ENCODE measurements at regions not wholly inside any gene's neighbourhood (a gene's known extent, or its start where the extent isn't known, plus 50 kb on each side); places are given as distances from the start of the nearest gene placed in this dataset.

DNA sequence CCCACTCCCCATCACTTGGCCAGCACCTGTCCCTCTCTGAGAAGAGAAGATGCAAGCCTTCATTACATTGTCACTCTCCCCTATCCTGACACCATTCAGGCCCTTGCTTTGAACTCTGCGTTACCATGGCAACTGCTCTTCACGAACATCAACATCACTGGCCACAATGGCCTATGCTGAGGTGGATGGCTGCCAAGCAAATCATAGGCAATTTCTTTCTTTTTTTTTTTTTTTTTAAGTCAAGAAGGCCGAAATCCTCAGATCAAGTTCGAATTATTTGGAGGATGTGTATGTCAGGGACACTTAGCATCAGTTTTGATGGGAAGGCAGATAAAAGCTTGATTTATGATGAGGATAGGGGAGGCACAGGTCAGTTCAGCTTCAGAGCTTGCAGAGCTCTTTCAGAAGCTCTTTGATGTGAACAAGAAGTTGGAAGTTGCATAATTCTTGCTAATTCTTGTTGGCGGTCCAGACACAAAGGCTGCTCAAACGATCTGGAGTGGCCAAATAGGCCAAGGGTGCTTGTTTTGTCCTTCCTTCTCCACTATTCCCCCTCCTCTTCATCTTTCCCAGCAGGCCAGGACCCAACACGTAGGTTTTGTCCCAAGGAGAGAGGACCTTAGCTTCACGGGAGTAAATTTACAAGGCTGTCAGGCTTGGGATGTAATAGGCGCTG, 179.9 kb upstream of the NPVF start:
- Mint-ChIP-seq H3K27me3 (peaks cover 45% of the 10 kb centered on the region), H3K9me3 (no peaks in the 10 kb centered on the region), H3K36me3 (ENCODE audit: low read depth) (no peaks in the 10 kb centered on the region), H3K27ac (no peak overlapping the region), H3K4me3 (no peak overlapping the region), H3K4me1 (ENCODE audit: low read depth) (no peaks in the 10 kb centered on the region)
- Histone ChIP-seq H3K36me3 (ENCODE audit: insufficient read depth, low read length) (no peaks in the 10 kb centered on the region), H3K4me3 (ENCODE audit: low read length) (no peak overlapping the region), H3K27me3 (ENCODE audit: control insufficient read depth in 1 of 2, insufficient read depth in 2 of 2, low read length in 2 of 2) (peaks cover 0 to 11% of the 10 kb centered on the region in 2 experiments), H3K9me3 (ENCODE audit: control insufficient read depth in 1 of 2, insufficient read depth in 1 of 2, low read length in 2 of 2) (no peaks in the 10 kb centered on the region), H3K27ac (ENCODE audit: low read depth in 1 of 2, low read length in 2 of 2) (no peak overlapping the region), H3K4me1 (ENCODE audit: insufficient read depth, low read length) (no peaks in the 10 kb centered on the region)
- intact Hi-C loops (cut with DNase I, micrococcal nuclease) = no loop called here
- DNase-seq = no peak
- ATAC-seq (ENCODE audit: poor library complexity) = no peak
- CTCF ChIA-PET = interaction anchor here (0.7 kb wide), 1 partner anchor 786 kb away, joined by 4 read pairs; no protein-coding TSS in a partner anchor
- POLR2A ChIA-PET = no interaction called here
- TF ChIP-seq CTCF (IDR thresholded peaks at IDR 0.05) = no peak

DNA sequence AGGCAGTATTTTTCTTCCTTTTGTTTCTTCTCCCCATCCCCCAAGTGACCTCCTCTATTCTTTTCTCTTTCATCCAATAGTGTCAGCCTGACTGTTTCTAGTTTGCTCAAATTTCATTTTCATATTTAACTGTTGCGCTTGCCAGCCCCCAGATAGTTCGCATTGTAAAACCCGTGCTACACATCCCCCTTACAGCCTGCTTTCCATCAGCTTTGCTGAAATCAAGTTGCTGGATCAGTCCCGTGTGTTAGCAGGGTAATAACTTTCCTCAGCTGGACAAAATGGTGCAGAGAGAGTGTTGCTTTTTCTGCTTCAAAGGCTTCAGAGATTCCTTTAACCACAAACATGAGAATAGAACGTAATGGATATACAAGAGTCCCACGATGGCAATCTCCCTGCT, 180.6 kb upstream of the NPVF start:
- H3K9me3 Mint-ChIP-seq = no peaks in the 10 kb centered on the region
- intact Hi-C loops (cut with DNase I, micrococcal nuclease) = no loop called here
- H3K27ac Mint-ChIP-seq = no peak overlapping the region
- ATAC-seq (ENCODE audit: poor library complexity) = no peak
- H3K27me3 Mint-ChIP-seq = peaks cover 47% of the 10 kb centered on the region
- DNase-seq = no peak
- Histone ChIP-seq H3K27ac (ENCODE audit: low read depth in 1 of 2, low read length in 2 of 2) (no peak overlapping the region), H3K4me3 (ENCODE audit: low read length) (no peak overlapping the region), H3K27me3 (ENCODE audit: control insufficient read depth in 1 of 2, insufficient read depth in 2 of 2, low read length in 2 of 2) (peaks cover 0 to 11% of the 10 kb centered on the region in 2 experiments), H3K9me3 (ENCODE audit: control insufficient read depth in 1 of 2, insufficient read depth in 1 of 2, low read length in 2 of 2) (no peaks in the 10 kb centered on the region), H3K36me3 (ENCODE audit: insufficient read depth, low read length) (no peaks in the 10 kb centered on the region), H3K4me1 (ENCODE audit: insufficient read depth, low read length) (no peaks in the 10 kb centered on the region)
- ChIA-PET CTCF (no interaction called here), POLR2A (no interaction called here)
- H3K36me3 Mint-ChIP-seq (ENCODE audit: low read depth) = no peaks in the 10 kb centered on the region
- TF ChIP-seq CTCF (IDR thresholded peaks at IDR 0.05) = no peak
- no peaks in the 10 kb centered on the region for H3K4me1 Mint-ChIP-seq (ENCODE audit: low read depth)
- no peak overlapping the region for H3K4me3 Mint-ChIP-seq

DNA sequence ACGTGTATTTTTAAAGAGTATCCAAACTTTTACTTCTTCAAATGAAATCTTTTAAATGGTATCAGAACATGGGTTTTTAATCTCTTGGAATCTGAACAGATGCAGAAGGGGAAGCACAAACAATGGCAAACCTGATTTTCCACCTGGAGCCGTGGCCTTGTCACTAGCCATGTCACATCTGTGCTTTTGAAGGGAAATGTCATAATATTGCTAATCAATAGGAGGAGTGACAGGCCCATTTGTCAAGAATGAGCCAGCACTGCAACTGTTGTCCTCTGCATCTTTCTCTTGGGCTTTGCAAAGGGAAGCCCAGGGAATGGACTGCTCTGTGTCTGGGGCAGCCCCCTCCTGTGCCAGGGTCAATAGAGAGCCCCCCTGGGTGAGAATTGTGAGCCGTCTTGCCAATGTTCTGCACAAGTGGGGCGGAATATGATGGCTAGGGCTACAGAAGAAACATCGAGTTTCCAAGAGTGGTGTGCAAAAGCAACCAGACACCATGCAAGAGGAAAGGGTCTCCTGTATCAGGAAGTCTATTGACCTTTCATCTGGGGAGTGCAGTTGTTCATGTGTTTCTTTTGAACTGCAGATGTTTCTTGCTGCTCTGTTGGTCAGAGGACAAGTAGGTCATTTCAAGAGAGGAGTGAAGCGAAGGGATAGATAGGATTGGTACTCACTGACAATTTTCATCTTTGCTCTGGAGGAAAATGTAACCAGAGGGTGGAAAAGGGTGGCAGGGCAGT, 181.8 kb upstream of the NPVF start:
- Mint-ChIP-seq H3K4me1 (ENCODE audit: low read depth) (no peaks in the 10 kb centered on the region), H3K4me3 (no peak overlapping the region), H3K27me3 (peaks cover 42% of the 10 kb centered on the region), H3K36me3 (ENCODE audit: low read depth) (no peaks in the 10 kb centered on the region), H3K9me3 (no peaks in the 10 kb centered on the region), H3K27ac (no peak overlapping the region)
- Histone ChIP-seq H3K27me3 (ENCODE audit: control insufficient read depth in 1 of 2, insufficient read depth in 2 of 2, low read length in 2 of 2) (peaks cover 0 to 10% of the 10 kb centered on the region in 2 experiments), H3K9me3 (ENCODE audit: control insufficient read depth in 1 of 2, insufficient read depth in 1 of 2, low read length in 2 of 2) (no peaks in the 10 kb centered on the region), H3K4me3 (ENCODE audit: low read length) (no peak overlapping the region), H3K27ac (ENCODE audit: low read depth in 1 of 2, low read length in 2 of 2) (no peak overlapping the region), H3K4me1 (ENCODE audit: insufficient read depth, low read length) (no peaks in the 10 kb centered on the region), H3K36me3 (ENCODE audit: insufficient read depth, low read length) (no peaks in the 10 kb centered on the region)
- no peak for DNase-seq
- no peak for TF ChIP-seq CTCF (IDR thresholded peaks at IDR 0.05)
- ChIA-PET POLR2A (no interaction called here), CTCF (no interaction called here)
- intact Hi-C loops (cut with DNase I, micrococcal nuclease) = no loop called here
- no peak for ATAC-seq (ENCODE audit: poor library complexity)
